ENCODE measurements at regions not wholly inside any gene's neighbourhood (a gene's known extent, or its start where the extent isn't known, plus 50 kb on each side); places are given as distances from the start of the nearest gene placed in this dataset.

DNA sequence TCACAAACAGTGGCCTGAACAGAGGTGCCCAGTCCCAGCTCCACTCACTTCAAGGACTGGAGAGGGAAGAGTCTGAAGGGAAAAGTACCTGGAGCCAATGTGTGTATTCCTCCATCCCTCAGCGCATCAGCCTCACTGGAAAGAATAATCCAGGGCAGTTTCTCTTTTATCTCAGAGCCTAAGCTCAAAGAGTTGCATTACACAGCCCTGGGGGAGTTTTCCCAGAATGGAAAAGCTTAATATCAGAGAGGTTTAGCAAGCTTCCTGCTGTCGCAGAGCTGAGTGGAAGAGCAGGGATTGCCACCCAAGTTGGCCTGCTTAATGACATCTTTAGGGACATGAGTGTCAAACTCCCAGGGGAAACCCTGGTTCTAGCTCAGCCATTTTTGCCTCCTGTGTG lies 80.4 kb upstream of the MSX1 start:
- H3K9me1 ChIP-seq (ENCODE audit: control insufficient read depth, extremely low read depth, insufficient read depth, low read length) = no peaks in the 10 kb centered on the region
- FAIRE-seq (no peak), DNase-seq (ENCODE audit: low read depth, low spot score) (no peak)
- dilution Hi-C loops (cut with MboI; ENCODE audit: extremely low pct_ligation_motif_present, low sequenced_read_pairs) = no loop called here
- H4K20me1 ChIP-seq (ENCODE audit: control insufficient read depth, extremely low read depth, insufficient read depth, low read length) = no peaks in the 10 kb centered on the region
- no peak overlapping the region for H3K9ac ChIP-seq (ENCODE audit: control insufficient read depth, extremely low read depth, insufficient read depth, low read length)
- TF ChIP-seq, protein P1, sequence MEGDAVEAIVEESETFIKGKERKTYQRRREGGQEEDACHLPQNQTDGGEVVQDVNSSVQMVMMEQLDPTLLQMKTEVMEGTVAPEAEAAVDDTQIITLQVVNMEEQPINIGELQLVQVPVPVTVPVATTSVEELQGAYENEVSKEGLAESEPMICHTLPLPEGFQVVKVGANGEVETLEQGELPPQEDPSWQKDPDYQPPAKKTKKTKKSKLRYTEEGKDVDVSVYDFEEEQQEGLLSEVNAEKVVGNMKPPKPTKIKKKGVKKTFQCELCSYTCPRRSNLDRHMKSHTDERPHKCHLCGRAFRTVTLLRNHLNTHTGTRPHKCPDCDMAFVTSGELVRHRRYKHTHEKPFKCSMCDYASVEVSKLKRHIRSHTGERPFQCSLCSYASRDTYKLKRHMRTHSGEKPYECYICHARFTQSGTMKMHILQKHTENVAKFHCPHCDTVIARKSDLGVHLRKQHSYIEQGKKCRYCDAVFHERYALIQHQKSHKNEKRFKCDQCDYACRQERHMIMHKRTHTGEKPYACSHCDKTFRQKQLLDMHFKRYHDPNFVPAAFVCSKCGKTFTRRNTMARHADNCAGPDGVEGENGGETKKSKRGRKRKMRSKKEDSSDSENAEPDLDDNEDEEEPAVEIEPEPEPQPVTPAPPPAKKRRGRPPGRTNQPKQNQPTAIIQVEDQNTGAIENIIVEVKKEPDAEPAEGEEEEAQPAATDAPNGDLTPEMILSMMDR (optimal IDR thresholded peaks at IDR 0.05 in 1 of 3, IDR thresholded peaks at IDR 0.05 in 1 of 3, conservative IDR thresholded peaks at IDR 0.05 in 1 of 3; ENCODE audit: extremely low read depth in 1 of 3, insufficient read depth in 2 of 3, low read length in 3 of 3) = no peak
- TF ChIP-seq EZH2 (IDR thresholded peaks at IDR 0.05; ENCODE audit: low read length) = no peak
- no peak overlapping the region for H3K4me2 ChIP-seq (ENCODE audit: control insufficient read depth, extremely low read depth, insufficient read depth, low read depth, low read length)
- no peaks in the 10 kb centered on the region for H3K4me1 ChIP-seq (ENCODE audit: control insufficient read depth, extremely low read depth, insufficient read depth, low read length)
- no peaks in the 10 kb centered on the region for H3K36me3 ChIP-seq (ENCODE audit: control insufficient read depth in 2 of 2, extremely low read depth in 1 of 2, insufficient read depth in 2 of 2, low read length in 2 of 2)
- no peaks in the 10 kb centered on the region for H3K79me2 ChIP-seq (ENCODE audit: control insufficient read depth, insufficient read depth, low read length)
- H3K9me3 ChIP-seq (ENCODE audit: control insufficient read depth, low read depth, low read length) = no peaks in the 10 kb centered on the region
- no peak overlapping the region for H3K27ac ChIP-seq (ENCODE audit: control insufficient read depth, insufficient read depth, low read length)
- no peak overlapping the region for H3K4me3 ChIP-seq (ENCODE audit: control insufficient read depth in 2 of 3, extremely low read depth in 1 of 3, insufficient read depth in 2 of 3, low read depth in 1 of 3, low read length in 3 of 3)
- peaks cover 3% of the 10 kb centered on the region for H3K27me3 ChIP-seq (ENCODE audit: control insufficient read depth, extremely low read depth, insufficient read depth, low read length)
- no peak overlapping the region for H2AFZ ChIP-seq (ENCODE audit: control insufficient read depth, low read length)

DNA sequence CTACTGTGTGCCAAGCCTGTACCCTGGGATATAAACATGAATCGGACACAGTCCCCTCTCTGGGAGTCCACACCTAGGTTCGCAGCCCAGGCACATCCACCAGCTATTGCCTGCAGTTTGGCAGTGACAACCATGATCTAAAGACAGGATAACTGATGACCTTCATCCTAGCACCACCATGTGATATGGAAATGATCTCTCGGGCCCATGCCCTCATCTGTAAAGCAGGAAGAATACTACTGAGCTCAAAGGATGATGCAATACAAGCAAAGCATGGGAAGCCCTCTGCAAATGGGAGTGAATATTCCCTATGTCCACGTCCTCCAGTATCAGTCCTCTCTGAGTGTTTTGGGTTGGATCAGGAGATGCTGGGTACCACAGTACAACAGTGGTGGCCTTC lies 80.9 kb upstream of the MSX1 start:
- H3K9me3 ChIP-seq (ENCODE audit: control insufficient read depth, low read depth, low read length) = no peaks in the 10 kb centered on the region
- no peaks in the 10 kb centered on the region for H4K20me1 ChIP-seq (ENCODE audit: control insufficient read depth, extremely low read depth, insufficient read depth, low read length)
- no peak overlapping the region for H3K9ac ChIP-seq (ENCODE audit: control insufficient read depth, extremely low read depth, insufficient read depth, low read length)
- TF ChIP-seq, protein P1 (optimal IDR thresholded peaks at IDR 0.05 in 1 of 3, IDR thresholded peaks at IDR 0.05 in 1 of 3, conservative IDR thresholded peaks at IDR 0.05 in 1 of 3; ENCODE audit: extremely low read depth in 1 of 3, insufficient read depth in 2 of 3, low read length in 3 of 3) = no peak
- no peak for TF ChIP-seq EZH2 (IDR thresholded peaks at IDR 0.05; ENCODE audit: low read length)
- no peak overlapping the region for H3K4me2 ChIP-seq (ENCODE audit: control insufficient read depth, extremely low read depth, insufficient read depth, low read depth, low read length)
- H2AFZ ChIP-seq (ENCODE audit: control insufficient read depth, low read length) = no peak overlapping the region
- dilution Hi-C loops (cut with MboI; ENCODE audit: extremely low pct_ligation_motif_present, low sequenced_read_pairs) = no loop called here
- H3K9me1 ChIP-seq (ENCODE audit: control insufficient read depth, extremely low read depth, insufficient read depth, low read length) = no peaks in the 10 kb centered on the region
- H3K4me3 ChIP-seq (ENCODE audit: control insufficient read depth in 2 of 3, extremely low read depth in 1 of 3, insufficient read depth in 2 of 3, low read depth in 1 of 3, low read length in 3 of 3) = no peak overlapping the region
- no peaks in the 10 kb centered on the region for H3K36me3 ChIP-seq (ENCODE audit: control insufficient read depth in 2 of 2, extremely low read depth in 1 of 2, insufficient read depth in 2 of 2, low read length in 2 of 2)
- no peaks in the 10 kb centered on the region for H3K4me1 ChIP-seq (ENCODE audit: control insufficient read depth, extremely low read depth, insufficient read depth, low read length)
- no peak overlapping the region for H3K27ac ChIP-seq (ENCODE audit: control insufficient read depth, insufficient read depth, low read length)
- FAIRE-seq = no peak
- no peaks in the 10 kb centered on the region for H3K79me2 ChIP-seq (ENCODE audit: control insufficient read depth, insufficient read depth, low read length)
- H3K27me3 ChIP-seq (ENCODE audit: control insufficient read depth, extremely low read depth, insufficient read depth, low read length) = peaks cover 3% of the 10 kb centered on the region
- DNase-seq (ENCODE audit: low read depth, low spot score) = no peak
